ENCODE measurements at regions not wholly inside any gene's neighbourhood (a gene's known extent, or its start where the extent isn't known, plus 50 kb on each side); places are given as distances from the start of the nearest gene placed in this dataset.

DNA sequence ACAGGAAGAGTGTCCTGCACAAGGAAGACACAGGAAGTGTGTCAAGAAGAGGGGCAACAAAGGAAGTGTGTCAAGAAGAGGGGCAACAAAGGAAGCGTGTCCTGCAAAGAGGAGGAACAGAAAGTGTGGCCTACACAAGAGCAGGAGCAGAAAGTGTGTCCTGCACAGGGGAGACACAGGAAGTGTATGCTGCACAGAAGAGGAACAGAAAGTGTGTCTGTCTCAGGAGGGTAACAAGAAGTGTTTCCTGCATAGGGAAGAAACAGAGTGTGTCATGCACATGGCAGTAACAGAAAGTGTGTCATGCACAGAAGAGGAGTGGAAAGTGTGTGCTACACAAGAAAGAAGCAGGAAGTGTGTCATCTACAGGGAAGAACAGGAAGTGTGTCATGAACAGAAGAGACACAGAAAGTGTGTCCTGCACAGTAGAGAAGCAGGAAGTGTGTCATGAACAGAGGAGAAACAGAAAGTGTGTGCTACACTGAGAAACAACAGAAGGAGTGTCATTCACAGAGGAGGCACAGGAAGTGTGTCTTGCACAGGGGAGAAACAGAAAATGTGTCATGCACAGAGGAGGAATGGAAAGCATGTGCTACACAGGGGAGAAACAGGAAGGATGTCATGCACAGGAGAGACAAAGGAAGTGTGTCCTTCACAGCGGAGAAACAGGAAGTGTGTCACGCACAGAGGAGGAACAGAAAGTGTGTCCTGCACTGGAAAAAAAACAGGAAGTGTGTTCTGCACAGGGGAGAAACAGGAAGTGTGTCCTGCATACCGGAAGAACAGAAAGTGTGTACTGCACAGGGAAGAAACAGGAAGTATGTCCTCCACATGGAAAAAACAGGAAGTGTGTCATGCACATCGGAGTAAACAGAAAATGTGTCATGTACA lies 526.4 kb upstream of the PRKX start:
- no peak for DNase-seq (ENCODE audit: extremely low spot score, unreplicated experiment)
- Mint-ChIP-seq H3K4me3 (ENCODE audit: unreplicated experiment) (no peak overlapping the region), H3K27ac (ENCODE audit: unreplicated experiment) (no peak overlapping the region), H3K36me3 (ENCODE audit: unreplicated experiment) (no peaks in the 10 kb centered on the region), H3K9me3 (ENCODE audit: unreplicated experiment) (peaks cover 19% of the 10 kb centered on the region), H3K27me3 (ENCODE audit: unreplicated experiment) (no peaks in the 10 kb centered on the region), H3K4me1 (ENCODE audit: unreplicated experiment) (no peaks in the 10 kb centered on the region)
- TF ChIP-seq, protein P1, sequence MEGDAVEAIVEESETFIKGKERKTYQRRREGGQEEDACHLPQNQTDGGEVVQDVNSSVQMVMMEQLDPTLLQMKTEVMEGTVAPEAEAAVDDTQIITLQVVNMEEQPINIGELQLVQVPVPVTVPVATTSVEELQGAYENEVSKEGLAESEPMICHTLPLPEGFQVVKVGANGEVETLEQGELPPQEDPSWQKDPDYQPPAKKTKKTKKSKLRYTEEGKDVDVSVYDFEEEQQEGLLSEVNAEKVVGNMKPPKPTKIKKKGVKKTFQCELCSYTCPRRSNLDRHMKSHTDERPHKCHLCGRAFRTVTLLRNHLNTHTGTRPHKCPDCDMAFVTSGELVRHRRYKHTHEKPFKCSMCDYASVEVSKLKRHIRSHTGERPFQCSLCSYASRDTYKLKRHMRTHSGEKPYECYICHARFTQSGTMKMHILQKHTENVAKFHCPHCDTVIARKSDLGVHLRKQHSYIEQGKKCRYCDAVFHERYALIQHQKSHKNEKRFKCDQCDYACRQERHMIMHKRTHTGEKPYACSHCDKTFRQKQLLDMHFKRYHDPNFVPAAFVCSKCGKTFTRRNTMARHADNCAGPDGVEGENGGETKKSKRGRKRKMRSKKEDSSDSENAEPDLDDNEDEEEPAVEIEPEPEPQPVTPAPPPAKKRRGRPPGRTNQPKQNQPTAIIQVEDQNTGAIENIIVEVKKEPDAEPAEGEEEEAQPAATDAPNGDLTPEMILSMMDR (IDR thresholded peaks at IDR 0.05): no peak

DNA sequence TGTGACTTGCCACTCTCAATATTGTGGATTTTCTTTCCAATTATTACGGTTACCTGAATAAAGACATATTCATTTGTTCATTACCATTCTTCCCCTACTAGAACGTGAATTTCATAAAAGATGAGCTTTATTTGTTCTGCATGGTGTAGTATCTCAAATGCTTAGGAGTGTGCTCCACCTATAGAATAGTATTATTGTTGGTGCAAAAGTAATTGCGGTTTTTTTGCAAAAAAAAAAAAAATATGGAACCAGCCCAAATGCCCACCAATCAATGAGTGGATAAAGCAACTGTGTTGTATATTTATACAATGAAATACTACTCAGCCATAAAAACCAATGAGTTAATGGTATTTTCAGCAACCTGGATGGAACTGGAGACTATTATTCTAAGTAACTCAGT lies 525.5 kb upstream of the PRKX start:
- no peak for DNase-seq (ENCODE audit: extremely low spot score, unreplicated experiment)
- H3K27ac Mint-ChIP-seq (ENCODE audit: unreplicated experiment): no peak overlapping the region
- no peaks in the 10 kb centered on the region for H3K4me1 Mint-ChIP-seq (ENCODE audit: unreplicated experiment)
- H3K27me3 Mint-ChIP-seq (ENCODE audit: unreplicated experiment): no peaks in the 10 kb centered on the region
- peaks cover 27% of the 10 kb centered on the region for H3K9me3 Mint-ChIP-seq (ENCODE audit: unreplicated experiment)
- H3K36me3 Mint-ChIP-seq (ENCODE audit: unreplicated experiment): no peaks in the 10 kb centered on the region
- TF ChIP-seq, protein P1 (IDR thresholded peaks at IDR 0.05): no peak
- no peak overlapping the region for H3K4me3 Mint-ChIP-seq (ENCODE audit: unreplicated experiment)

DNA sequence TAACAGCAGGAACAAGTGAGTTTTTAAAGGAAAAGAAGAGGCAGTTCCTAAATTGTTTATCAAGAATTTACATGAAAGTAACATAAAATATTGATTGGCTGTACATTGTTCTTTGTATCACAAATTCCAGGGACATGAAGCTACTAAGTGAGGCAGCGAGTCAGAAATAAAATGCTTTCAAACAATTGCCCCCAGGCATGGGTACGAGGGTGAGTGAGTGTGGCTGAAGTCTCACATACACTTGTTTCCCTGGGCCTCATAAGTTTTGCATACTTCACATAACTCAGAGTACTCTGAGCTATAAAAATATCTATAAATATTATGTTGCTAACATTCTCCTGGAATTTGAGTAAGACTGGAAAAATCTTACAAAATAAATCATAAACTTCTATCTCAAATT lies 511.6 kb upstream of the PRKX start:
- Mint-ChIP-seq H3K9me3 (ENCODE audit: unreplicated experiment) (peaks cover 48% of the 10 kb centered on the region), H3K4me1 (ENCODE audit: unreplicated experiment) (no peaks in the 10 kb centered on the region), H3K27ac (ENCODE audit: unreplicated experiment) (no peak overlapping the region), H3K4me3 (ENCODE audit: unreplicated experiment) (no peak overlapping the region), H3K36me3 (ENCODE audit: unreplicated experiment) (no peaks in the 10 kb centered on the region), H3K27me3 (ENCODE audit: unreplicated experiment) (no peaks in the 10 kb centered on the region)
- TF ChIP-seq, protein P1 (IDR thresholded peaks at IDR 0.05): no peak
- DNase-seq (ENCODE audit: extremely low spot score, unreplicated experiment): no peak

DNA sequence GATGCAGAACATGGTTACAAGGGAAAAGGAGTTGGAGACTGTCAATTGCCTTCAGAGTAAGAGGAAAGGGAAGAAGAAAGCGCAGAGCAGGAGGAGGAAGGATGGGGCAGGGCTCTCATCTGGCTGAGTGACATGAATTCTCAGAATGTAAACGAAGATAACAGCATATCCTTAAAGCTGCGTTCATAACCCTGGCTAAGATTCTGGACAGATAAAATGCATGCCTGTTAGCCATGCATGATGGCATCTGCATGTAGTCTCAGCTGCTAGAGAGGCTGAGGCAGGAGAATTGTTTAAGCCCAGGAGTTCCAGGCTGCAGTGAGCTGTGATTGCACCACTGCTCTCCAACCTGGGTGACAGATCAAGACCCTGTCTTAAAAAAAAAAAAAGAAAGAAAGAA lies 493.5 kb upstream of the PRKX start:
- no peak for DNase-seq (ENCODE audit: extremely low spot score, unreplicated experiment)
- no peak overlapping the region for H3K27ac Mint-ChIP-seq (ENCODE audit: unreplicated experiment)
- H3K4me3 Mint-ChIP-seq (ENCODE audit: unreplicated experiment): no peak overlapping the region
- H3K27me3 Mint-ChIP-seq (ENCODE audit: unreplicated experiment): no peaks in the 10 kb centered on the region
- H3K36me3 Mint-ChIP-seq (ENCODE audit: unreplicated experiment): no peaks in the 10 kb centered on the region
- TF ChIP-seq, protein P1 (IDR thresholded peaks at IDR 0.05): no peak
- no peaks in the 10 kb centered on the region for H3K4me1 Mint-ChIP-seq (ENCODE audit: unreplicated experiment)
- peaks cover 33% of the 10 kb centered on the region for H3K9me3 Mint-ChIP-seq (ENCODE audit: unreplicated experiment)

DNA sequence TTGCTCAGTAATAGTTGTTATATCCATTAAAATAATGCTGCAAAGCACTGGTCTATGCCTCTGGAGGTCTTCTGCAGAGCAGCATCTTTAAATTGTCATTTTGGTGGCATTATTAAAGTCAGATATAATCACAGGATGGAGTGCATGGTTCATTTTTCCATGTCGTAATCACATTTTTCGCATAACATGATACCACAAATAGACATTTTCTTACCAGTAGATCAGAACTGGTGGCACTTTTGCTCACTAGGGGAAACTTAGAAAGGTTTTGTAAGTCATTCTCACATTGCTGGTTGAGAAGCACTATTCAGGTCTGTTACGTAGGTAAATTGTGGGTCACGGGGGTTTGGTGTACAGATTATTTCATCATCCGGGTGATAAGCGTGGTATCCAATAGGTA lies 484.5 kb upstream of the PRKX start:
- no peak overlapping the region for H3K4me3 Mint-ChIP-seq (ENCODE audit: unreplicated experiment)
- no peaks in the 10 kb centered on the region for H3K27me3 Mint-ChIP-seq (ENCODE audit: unreplicated experiment)
- TF ChIP-seq, protein P1 (IDR thresholded peaks at IDR 0.05): no peak
- H3K4me1 Mint-ChIP-seq (ENCODE audit: unreplicated experiment): no peaks in the 10 kb centered on the region
- no peak for DNase-seq (ENCODE audit: extremely low spot score, unreplicated experiment)
- H3K9me3 Mint-ChIP-seq (ENCODE audit: unreplicated experiment): peaks cover 28% of the 10 kb centered on the region
- H3K36me3 Mint-ChIP-seq (ENCODE audit: unreplicated experiment): no peaks in the 10 kb centered on the region
- H3K27ac Mint-ChIP-seq (ENCODE audit: unreplicated experiment): no peak overlapping the region
